ENCODE measurements at regions not wholly inside any gene's neighbourhood (a gene's known extent, or its start where the extent isn't known, plus 50 kb on each side); places are given as distances from the start of the nearest gene placed in this dataset.
A peak's percentile ranks its signal among the peaks of the same experiment; 100 is the strongest.

GRCh38 chr13:44273991-44274770, 99.4 kb upstream of the SERP2 start:
- H3K27me3 ChIP-seq (ENCODE audit: insufficient read depth, low read length, poor library complexity) = no peaks in the 10 kb centered on the region
- no peaks in the 10 kb centered on the region for H3K36me3 ChIP-seq (ENCODE audit: control insufficient read depth, insufficient read depth, low read length)
- H4K8ac ChIP-seq (ENCODE audit: low read depth, low read length) = no peak overlapping the region
- no peaks in the 10 kb centered on the region for H3K79me1 ChIP-seq (ENCODE audit: low read length)
- no peak overlapping the region for H3K27ac ChIP-seq (ENCODE audit: low read depth, low read length)
- no peak overlapping the region for H3K18ac ChIP-seq (ENCODE audit: low read length)
- no peak overlapping the region for H2BK15ac ChIP-seq (replicated peaks; ENCODE audit: low read depth)
- no peaks in the 10 kb centered on the region for H3K4me1 ChIP-seq (ENCODE audit: control insufficient read depth, low read depth, low read length)
- no peak overlapping the region for H3K4me2 ChIP-seq (ENCODE audit: low read length)
- H3K56ac ChIP-seq (ENCODE audit: low read length) = no peak overlapping the region
- no peak overlapping the region for H2BK120ac ChIP-seq (ENCODE audit: low read depth, low read length)
- H3K9ac ChIP-seq (ENCODE audit: low read length) = no peak overlapping the region
- H2BK5ac ChIP-seq (ENCODE audit: low read length) = no peak overlapping the region
- no peak overlapping the region for H4K5ac ChIP-seq (ENCODE audit: low read length)
- no peak for DNase-seq
- 100% methylated on average over 1 of the region's 6 CpGs for WGBS (ENCODE audit: extremely low coverage, insufficient coverage, low lambda C conversion rate)
- H3K79me2 ChIP-seq (ENCODE audit: control insufficient read depth, insufficient read depth, low read length) = no peaks in the 10 kb centered on the region
- H3K23ac ChIP-seq (ENCODE audit: low read length) = no peak overlapping the region
- H3K4me3 ChIP-seq (ENCODE audit: low read length) = no peak overlapping the region
- no peak overlapping the region for H3K4ac ChIP-seq (ENCODE audit: low read depth, low read length)
- no peak overlapping the region for H2AK5ac ChIP-seq (ENCODE audit: low read length)

GRCh38 chr13:44274771-44275205, 98.8 kb upstream of the SERP2 start:
- H2BK5ac ChIP-seq (ENCODE audit: low read length) = no peak overlapping the region
- H3K36me3 ChIP-seq (ENCODE audit: control insufficient read depth, insufficient read depth, low read length) = no peaks in the 10 kb centered on the region
- no peak overlapping the region for H2BK120ac ChIP-seq (ENCODE audit: low read depth, low read length)
- no peak overlapping the region for H4K8ac ChIP-seq (ENCODE audit: low read depth, low read length)
- no peak overlapping the region for H3K27ac ChIP-seq (ENCODE audit: low read depth, low read length)
- H3K9ac ChIP-seq (ENCODE audit: low read length) = no peak overlapping the region
- no peaks in the 10 kb centered on the region for H3K79me2 ChIP-seq (ENCODE audit: control insufficient read depth, insufficient read depth, low read length)
- no peak overlapping the region for H2AK5ac ChIP-seq (ENCODE audit: low read length)
- no peak overlapping the region for H3K56ac ChIP-seq (ENCODE audit: low read length)
- no peak overlapping the region for H3K4me2 ChIP-seq (ENCODE audit: low read length)
- H3K4me1 ChIP-seq (ENCODE audit: control insufficient read depth, low read depth, low read length) = no peaks in the 10 kb centered on the region
- no CpG with 5 or more reads among the region's 2 CpGs for WGBS (ENCODE audit: extremely low coverage, insufficient coverage, low lambda C conversion rate)
- no peak overlapping the region for H2BK15ac ChIP-seq (replicated peaks; ENCODE audit: low read depth)
- H3K4me3 ChIP-seq (ENCODE audit: low read length) = no peak overlapping the region
- DNase-seq = no peak
- H3K79me1 ChIP-seq (ENCODE audit: low read length) = no peaks in the 10 kb centered on the region
- no peak overlapping the region for H4K5ac ChIP-seq (ENCODE audit: low read length)
- no peak overlapping the region for H3K4ac ChIP-seq (ENCODE audit: low read depth, low read length)
- H3K27me3 ChIP-seq (ENCODE audit: insufficient read depth, low read length, poor library complexity) = no peaks in the 10 kb centered on the region
- no peak overlapping the region for H3K18ac ChIP-seq (ENCODE audit: low read length)
- H3K23ac ChIP-seq (ENCODE audit: low read length) = no peak overlapping the region

- H4K5ac ChIP-seq (ENCODE audit: low read length) = no peak overlapping the region
- no peak overlapping the region for H4K8ac ChIP-seq (ENCODE audit: low read depth, low read length)
- no peak overlapping the region for H2BK5ac ChIP-seq (ENCODE audit: low read length)
- H3K36me3 ChIP-seq (ENCODE audit: control insufficient read depth, insufficient read depth, low read length) = no peaks in the 10 kb centered on the region
- H3K56ac ChIP-seq (ENCODE audit: low read length) = no peak overlapping the region
- H2BK120ac ChIP-seq (ENCODE audit: low read depth, low read length) = no peak overlapping the region
- H3K79me1 ChIP-seq (ENCODE audit: low read length) = no peaks in the 10 kb centered on the region
- H2BK15ac ChIP-seq (replicated peaks; ENCODE audit: low read depth) = no peak overlapping the region
- H3K4me2 ChIP-seq (ENCODE audit: low read length) = no peak overlapping the region
- no peak for DNase-seq
- H2AK5ac ChIP-seq (ENCODE audit: low read length) = no peak overlapping the region
- no peaks in the 10 kb centered on the region for H3K4me1 ChIP-seq (ENCODE audit: control insufficient read depth, low read depth, low read length)
- H3K18ac ChIP-seq (ENCODE audit: low read length) = no peak overlapping the region
- H3K4me3 ChIP-seq (ENCODE audit: low read length) = no peak overlapping the region
- H3K79me2 ChIP-seq (ENCODE audit: control insufficient read depth, insufficient read depth, low read length) = no peaks in the 10 kb centered on the region
- no peak overlapping the region for H3K23ac ChIP-seq (ENCODE audit: low read length)
- no peaks in the 10 kb centered on the region for H3K27me3 ChIP-seq (ENCODE audit: insufficient read depth, low read length, poor library complexity)
- H3K27ac ChIP-seq (ENCODE audit: low read depth, low read length) = no peak overlapping the region
- no peak overlapping the region for H3K4ac ChIP-seq (ENCODE audit: low read depth, low read length)
- H3K9ac ChIP-seq (ENCODE audit: low read length) = no peak overlapping the region
Observed at GRCh38 chr13:44275381-44275780, 98.2 kb upstream of the SERP2 start.

- Histone ChIP-seq H2AK5ac (ENCODE audit: low read length) (no peak overlapping the region), H3K27ac (ENCODE audit: low read depth, low read length) (no peak overlapping the region), H3K9ac (ENCODE audit: low read length) (no peak overlapping the region), H2BK15ac (replicated peaks; ENCODE audit: low read depth) (no peak overlapping the region), H3K23ac (ENCODE audit: low read length) (no peak overlapping the region), H4K8ac (ENCODE audit: low read depth, low read length) (no peak overlapping the region), H3K27me3 (ENCODE audit: insufficient read depth, low read length, poor library complexity) (no peaks in the 10 kb centered on the region), H2BK5ac (ENCODE audit: low read length) (no peak overlapping the region), H3K79me2 (ENCODE audit: control insufficient read depth, insufficient read depth, low read length) (no peaks in the 10 kb centered on the region), H3K4ac (ENCODE audit: low read depth, low read length) (no peak overlapping the region), H4K5ac (ENCODE audit: low read length) (no peak overlapping the region), H3K56ac (ENCODE audit: low read length) (no peak overlapping the region), H3K4me1 (ENCODE audit: control insufficient read depth, low read depth, low read length) (no peaks in the 10 kb centered on the region), H3K4me2 (ENCODE audit: low read length) (no peak overlapping the region), H2BK120ac (ENCODE audit: low read depth, low read length) (no peak overlapping the region), H3K4me3 (ENCODE audit: low read length) (no peak overlapping the region), H3K36me3 (ENCODE audit: control insufficient read depth, insufficient read depth, low read length) (no peaks in the 10 kb centered on the region), H3K18ac (ENCODE audit: low read length) (no peak overlapping the region), H3K79me1 (ENCODE audit: low read length) (no peaks in the 10 kb centered on the region)
- no CpG with 5 or more reads among the region's 3 CpGs for WGBS (ENCODE audit: extremely low coverage, insufficient coverage, low lambda C conversion rate)
- peak; percentile 22 for DNase-seq
Observed at GRCh38 chr13:44276061-44276460, 97.6 kb upstream of the SERP2 start.

GRCh38 chr13:44277459-44277858, 96.2 kb upstream of the SERP2 start:
- no peak overlapping the region for H4K8ac ChIP-seq (ENCODE audit: low read depth, low read length)
- no peak overlapping the region for H3K18ac ChIP-seq (ENCODE audit: low read length)
- H3K27ac ChIP-seq (ENCODE audit: low read depth, low read length) = no peak overlapping the region
- no peaks in the 10 kb centered on the region for H3K4me1 ChIP-seq (ENCODE audit: control insufficient read depth, low read depth, low read length)
- H3K4me2 ChIP-seq (ENCODE audit: low read length) = no peak overlapping the region
- H3K56ac ChIP-seq (ENCODE audit: low read length) = no peak overlapping the region
- H3K9ac ChIP-seq (ENCODE audit: low read length) = no peak overlapping the region
- H3K36me3 ChIP-seq (ENCODE audit: control insufficient read depth, insufficient read depth, low read length) = no peaks in the 10 kb centered on the region
- no peak overlapping the region for H3K23ac ChIP-seq (ENCODE audit: low read length)
- H3K79me1 ChIP-seq (ENCODE audit: low read length) = no peaks in the 10 kb centered on the region
- H3K27me3 ChIP-seq (ENCODE audit: insufficient read depth, low read length, poor library complexity) = no peaks in the 10 kb centered on the region
- no CpG with 5 or more reads among the region's 1 CpG for WGBS (ENCODE audit: extremely low coverage, insufficient coverage, low lambda C conversion rate)
- no peak overlapping the region for H2BK15ac ChIP-seq (replicated peaks; ENCODE audit: low read depth)
- H3K79me2 ChIP-seq (ENCODE audit: control insufficient read depth, insufficient read depth, low read length) = no peaks in the 10 kb centered on the region
- no peak overlapping the region for H2AK5ac ChIP-seq (ENCODE audit: low read length)
- H3K4ac ChIP-seq (ENCODE audit: low read depth, low read length) = no peak overlapping the region
- no peak for DNase-seq
- H2BK5ac ChIP-seq (ENCODE audit: low read length) = no peak overlapping the region
- no peak overlapping the region for H2BK120ac ChIP-seq (ENCODE audit: low read depth, low read length)
- no peak overlapping the region for H4K5ac ChIP-seq (ENCODE audit: low read length)
- H3K4me3 ChIP-seq (ENCODE audit: low read length) = no peak overlapping the region

GRCh38 chr13:44278166-44278565, 95.5 kb upstream of the SERP2 start:
- Histone ChIP-seq H2AK5ac (ENCODE audit: low read length) (no peak overlapping the region), H3K27ac (ENCODE audit: low read depth, low read length) (no peak overlapping the region), H3K18ac (ENCODE audit: low read length) (no peak overlapping the region), H3K23ac (ENCODE audit: low read length) (no peak overlapping the region), H3K4me3 (ENCODE audit: low read length) (no peak overlapping the region), H3K36me3 (ENCODE audit: control insufficient read depth, insufficient read depth, low read length) (no peaks in the 10 kb centered on the region), H4K5ac (ENCODE audit: low read length) (no peak overlapping the region), H3K79me2 (ENCODE audit: control insufficient read depth, insufficient read depth, low read length) (no peaks in the 10 kb centered on the region), H3K9ac (ENCODE audit: low read length) (no peak overlapping the region), H3K79me1 (ENCODE audit: low read length) (no peaks in the 10 kb centered on the region), H3K4me1 (ENCODE audit: control insufficient read depth, low read depth, low read length) (no peaks in the 10 kb centered on the region), H3K56ac (ENCODE audit: low read length) (no peak overlapping the region), H3K4me2 (ENCODE audit: low read length) (no peak overlapping the region), H2BK120ac (ENCODE audit: low read depth, low read length) (no peak overlapping the region), H3K4ac (ENCODE audit: low read depth, low read length) (no peak overlapping the region), H4K8ac (ENCODE audit: low read depth, low read length) (no peak overlapping the region), H2BK5ac (ENCODE audit: low read length) (no peak overlapping the region), H3K27me3 (ENCODE audit: insufficient read depth, low read length, poor library complexity) (no peaks in the 10 kb centered on the region), H2BK15ac (replicated peaks; ENCODE audit: low read depth) (no peak overlapping the region)
- WGBS (ENCODE audit: extremely low coverage, insufficient coverage, low lambda C conversion rate) = no CpG with 5 or more reads among the region's 4 CpGs
- DNase-seq = no peak
